EH (cell line): ENCODE measurements at regions not wholly inside any gene's neighbourhood (a gene's known extent, or its start where the extent isn't known, plus 50 kb on each side); places are given as distances from the start of the nearest gene placed in this dataset.
"Not testable (repeated sequence)": the region's sequence is repeated elsewhere in the genome, so short reads cannot be mapped to it uniquely, and the experiment has no call there.

ENCODE experiments used
- DNase-seq: peaks from one replicate; pipeline ENCODE4 v3.0.0-alpha.2; 2015; ENCODE audit warnings: low read depth

DNA sequence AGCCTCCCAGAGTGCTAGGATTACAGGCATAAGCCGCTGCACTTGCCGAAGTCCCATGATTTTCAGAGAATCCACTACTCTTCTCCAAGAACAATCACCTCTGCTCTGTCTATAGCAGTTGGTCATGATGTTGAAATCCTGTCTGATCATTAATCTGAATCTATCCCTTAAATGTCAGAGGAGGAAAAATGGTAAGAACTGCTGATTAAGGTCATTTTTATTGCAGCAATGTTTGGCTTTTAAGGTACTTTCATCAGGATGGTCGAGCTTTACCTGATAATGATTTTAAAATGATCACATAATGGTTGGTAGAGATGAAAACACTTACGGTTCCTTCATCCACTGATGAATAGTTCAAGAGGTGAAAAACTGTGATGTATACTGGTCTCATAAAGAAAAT is 968.6 kb downstream of the TLE4 start:
- no peak for DNase-seq

DNA sequence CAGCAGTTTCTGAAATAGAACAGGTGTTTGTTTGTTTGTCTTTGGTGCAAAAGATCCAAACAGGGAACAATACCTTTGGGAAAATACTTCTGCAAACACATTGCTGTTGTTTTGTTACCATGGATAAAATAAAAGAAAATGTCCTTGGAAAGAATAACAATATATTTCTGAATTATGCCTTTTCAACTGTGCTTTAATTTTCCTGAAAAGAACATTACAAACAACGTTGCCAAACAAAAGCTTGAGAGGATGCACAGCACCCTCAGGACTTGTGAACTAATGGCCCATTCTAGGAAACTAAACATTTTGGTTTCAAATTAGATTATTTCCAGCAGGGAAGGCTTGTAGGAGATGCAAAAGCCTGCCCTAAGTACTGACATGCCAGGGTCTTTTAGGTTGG is 967.2 kb downstream of the TLE4 start:
- no peak for DNase-seq

DNA sequence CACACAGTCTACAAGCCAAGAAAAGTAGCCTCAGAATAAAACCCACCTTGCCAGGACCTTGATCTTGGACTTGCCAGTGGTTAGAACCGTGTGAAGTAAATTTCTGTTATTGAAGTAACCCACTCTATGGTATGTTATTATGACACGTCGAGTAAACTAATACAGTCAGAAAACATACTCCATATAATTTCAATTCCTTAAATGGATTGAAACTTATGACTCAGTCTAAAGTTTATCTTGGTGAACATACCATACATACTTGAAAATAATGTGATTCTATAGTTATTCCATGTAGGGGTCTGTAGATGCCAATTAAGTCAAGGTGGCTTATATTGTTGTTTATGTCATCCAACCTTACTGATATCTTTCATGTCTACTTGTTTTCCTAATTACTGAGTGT is 950.7 kb downstream of the TLE4 start:
- DNase-seq, result no peak

- DNase-seq, result no peak
These were observed 949.4 kb downstream of the TLE4 start for GRCh38 chr9:80521151-80521550.

- no peak for DNase-seq
These were observed 948.5 kb downstream of the TLE4 start for GRCh38 chr9:80520231-80520630.

DNA sequence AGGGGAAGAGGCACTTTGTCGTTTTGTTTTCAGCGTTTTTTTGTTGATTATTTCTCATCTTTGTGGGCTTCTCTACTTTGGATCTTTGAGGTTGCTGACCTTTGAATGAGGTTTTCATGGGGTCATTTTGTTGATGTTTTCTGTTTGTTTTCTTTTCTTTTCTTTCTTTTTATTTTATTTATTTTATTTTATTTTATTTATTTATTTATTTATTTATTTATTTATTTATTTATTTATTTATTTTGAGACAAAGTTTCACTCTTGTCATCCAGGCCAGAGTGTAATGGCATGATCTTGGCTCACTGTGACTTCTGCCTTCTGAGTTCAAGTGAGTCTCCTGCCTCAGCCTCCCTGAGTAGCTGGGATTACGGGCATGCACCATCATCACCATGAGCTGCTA is 946.7 kb downstream of the TLE4 start:
- no peak for DNase-seq

DNA sequence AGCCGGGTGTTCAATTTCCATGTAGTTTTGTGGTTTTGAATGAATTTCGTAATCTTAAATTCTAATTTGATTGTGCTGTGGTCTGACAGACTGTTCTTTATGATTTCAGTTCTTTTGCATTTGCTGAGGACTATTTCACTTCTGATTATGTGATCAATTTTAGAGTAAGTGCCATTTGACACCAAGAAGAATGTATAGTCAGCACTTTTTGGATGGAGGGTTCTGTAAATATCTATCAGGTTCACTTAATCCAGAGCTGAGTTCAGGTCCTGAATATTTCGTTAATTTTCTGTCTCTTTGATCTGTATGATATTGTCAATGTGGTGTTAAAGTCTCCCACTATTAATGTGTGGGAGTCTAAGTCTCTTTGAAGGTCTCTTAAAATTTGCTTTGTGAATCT is 944.9 kb downstream of the TLE4 start:
- no peak for DNase-seq

DNA sequence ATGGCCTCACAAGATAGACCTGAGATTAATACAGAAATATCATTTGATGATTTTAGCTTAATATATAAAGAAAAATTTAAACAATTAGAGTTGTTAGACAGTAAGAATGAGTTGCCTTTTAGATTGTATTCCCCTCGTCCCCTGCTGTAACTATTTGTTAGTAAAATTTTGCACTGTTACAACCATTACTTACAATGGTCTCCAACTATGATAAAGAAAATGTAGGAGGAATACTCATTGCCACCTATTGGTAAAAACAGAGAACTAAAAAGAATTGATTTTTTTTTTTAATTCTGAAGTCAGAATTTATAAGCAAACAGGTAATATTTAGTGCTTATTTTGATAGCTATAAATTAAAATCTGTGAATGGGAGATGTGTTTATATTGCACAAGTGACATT is 937.6 kb downstream of the TLE4 start:
- DNase-seq, result no peak

DNA sequence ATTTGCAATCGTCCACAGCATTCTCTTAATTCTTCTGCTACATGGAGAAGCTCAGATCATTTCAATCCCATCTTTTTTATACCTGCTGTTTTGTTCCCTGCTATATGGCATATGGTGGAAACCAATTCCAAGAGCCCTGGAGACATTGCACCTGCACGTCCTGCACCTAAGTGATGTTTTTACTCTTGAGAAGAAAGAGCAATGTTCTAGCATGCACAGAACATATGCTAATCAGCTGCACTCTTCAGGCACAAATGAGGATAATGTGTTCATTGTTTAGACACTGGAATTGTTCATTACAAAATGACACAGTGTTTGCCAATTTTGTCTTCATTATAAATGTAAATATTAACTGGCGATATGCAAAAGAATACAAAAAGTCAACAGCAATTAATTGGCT is 935.8 kb downstream of the TLE4 start:
- DNase-seq, result no peak

- no peak for DNase-seq
These were observed 933.0 kb downstream of the TLE4 start for GRCh38 chr9:80504601-80505230.

DNA sequence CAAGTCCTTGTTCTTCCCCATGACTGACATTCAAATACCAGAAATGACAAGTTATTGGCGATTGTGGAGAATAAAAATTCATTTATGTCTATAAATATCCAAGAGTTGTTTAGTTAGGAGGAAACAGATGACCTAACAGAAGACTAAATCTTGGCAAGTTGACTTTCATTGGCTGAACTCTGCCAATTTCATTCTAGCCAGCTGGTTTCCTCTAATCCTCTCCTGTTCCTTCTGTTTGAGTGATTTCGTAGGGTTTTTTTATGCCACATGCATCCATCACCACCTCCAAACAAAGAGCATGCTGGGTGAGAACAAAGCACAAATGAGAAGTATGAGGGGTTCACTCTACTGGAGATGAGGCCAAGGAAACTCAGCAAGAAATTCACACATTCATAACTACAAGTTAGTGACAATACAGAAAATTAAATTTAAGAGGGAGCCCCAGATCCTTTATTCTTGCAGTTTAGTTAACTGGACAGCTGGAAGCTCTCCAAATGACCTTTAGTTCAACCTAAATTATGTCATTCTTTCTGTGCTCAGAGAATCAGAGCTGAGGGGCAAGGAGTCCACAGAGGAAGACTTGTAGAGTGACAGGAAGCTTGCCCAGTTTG is 932.0 kb downstream of the TLE4 start:
- DNase-seq, result no peak

- DNase-seq, result no peak
These were observed 930.5 kb downstream of the TLE4 start for GRCh38 chr9:80502306-80502705.

DNA sequence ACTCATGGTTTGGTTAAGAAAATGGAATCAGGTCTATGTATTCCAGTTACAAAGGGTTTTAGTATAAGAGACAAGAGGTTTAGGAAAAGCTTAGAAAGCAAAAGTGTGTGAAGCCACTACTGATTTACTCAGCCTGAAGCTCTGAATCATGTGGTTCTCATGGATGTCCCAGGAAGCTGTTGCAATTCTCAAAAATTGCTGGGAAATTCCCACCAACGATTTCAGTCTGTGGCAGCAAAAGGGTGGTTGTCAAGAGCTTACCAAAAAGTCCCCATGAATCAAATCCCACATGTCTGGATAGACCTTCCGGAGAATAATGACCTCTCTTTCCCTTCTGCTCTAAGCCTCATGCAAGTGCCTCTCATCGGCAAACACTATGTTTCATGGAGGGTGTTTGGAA is 929.9 kb downstream of the TLE4 start:
- no peak for DNase-seq

DNA sequence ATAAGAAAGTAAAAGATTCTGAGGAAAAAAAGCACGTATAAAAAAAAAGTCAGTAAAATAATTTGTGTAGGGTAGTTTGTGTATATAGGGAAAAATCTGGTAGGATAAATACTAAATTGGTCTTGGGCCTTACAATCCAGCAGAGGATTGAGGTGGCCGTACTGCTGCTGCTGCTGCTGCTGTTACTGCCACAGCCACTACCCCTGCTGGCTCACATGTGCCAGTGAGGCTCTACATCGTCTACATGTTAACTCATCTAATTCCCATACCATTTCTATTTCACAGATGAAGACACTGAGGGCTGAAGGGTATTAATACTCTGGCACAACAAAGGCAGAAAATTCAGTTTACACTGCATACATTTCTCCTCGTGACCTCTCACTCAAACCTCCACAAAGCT is 928.5 kb downstream of the TLE4 start:
- no peak for DNase-seq

DNA sequence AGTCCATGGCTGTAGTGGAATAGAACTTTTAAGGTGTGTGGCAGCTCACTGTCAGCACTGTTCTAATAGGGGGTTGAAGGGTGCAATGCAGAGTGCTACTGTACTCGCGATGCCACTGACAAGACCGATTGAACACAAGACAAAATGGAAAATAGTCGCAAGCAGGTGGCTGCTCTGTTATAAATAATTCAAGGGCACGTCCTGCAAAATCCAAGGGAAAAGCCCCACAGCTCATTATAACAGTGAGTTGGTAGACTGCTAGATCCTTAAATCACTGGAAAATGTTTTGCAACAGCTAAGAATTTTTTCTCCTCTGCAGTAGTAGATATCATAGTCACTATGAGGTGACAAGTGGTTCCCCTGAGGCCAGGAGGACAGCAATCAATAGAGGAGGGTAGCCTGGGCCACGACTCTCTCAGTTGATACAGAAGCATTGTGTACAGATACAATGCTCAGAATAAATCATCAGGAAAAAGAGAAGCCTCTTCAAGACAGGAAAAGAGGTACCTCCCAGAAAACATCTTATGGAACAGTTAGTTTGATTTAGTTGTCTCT is 926.3 kb downstream of the TLE4 start:
- no peak for DNase-seq

- DNase-seq, result no peak
These were observed 925.3 kb downstream of the TLE4 start for GRCh38 chr9:80496901-80497556.

DNA sequence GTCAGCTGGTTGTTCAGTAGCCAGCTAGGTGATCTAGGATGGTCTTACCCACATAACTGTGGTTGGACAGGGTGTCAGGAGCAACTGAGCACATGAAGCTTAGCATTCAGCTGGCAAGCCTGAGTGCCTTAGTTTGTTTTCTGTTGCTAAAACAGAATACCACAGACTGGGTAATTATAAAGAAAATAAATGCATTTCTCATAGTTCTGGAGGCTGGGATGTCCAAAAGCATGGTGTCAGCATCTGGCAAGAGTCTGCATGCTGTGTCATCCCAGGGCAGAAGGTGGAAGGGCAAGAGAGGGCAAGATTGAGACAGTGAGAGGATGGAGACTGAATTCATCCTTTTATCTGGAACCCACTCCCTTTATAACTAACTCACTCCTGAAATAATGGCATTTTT is 921.5 kb downstream of the TLE4 start:
- DNase-seq, result no peak

DNA sequence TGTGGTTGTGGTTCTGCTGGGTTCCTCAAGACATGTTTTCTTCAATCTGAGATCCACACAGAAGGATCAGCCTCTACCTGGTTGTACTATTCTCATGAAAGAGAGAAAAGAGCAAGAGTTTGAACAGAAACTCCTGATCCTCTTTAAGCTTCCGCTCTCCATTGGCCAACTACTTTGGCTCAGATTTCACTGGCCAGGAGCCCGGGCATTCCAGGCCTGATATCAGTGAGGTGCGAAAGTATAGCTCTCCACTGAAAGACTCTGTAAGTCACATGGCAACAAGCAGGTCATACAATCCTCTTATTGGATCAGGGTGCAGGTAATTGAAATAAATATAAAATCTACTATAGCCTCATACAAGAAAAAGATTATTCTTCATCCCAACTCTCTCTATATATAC is 920.5 kb downstream of the TLE4 start:
- DNase-seq, result no peak

- no peak for DNase-seq
These were observed 919.4 kb downstream of the TLE4 start for GRCh38 chr9:80491086-80491696.

GRCh38 chr9:80489329-80489728 is 917.6 kb downstream of the TLE4 start:
- DNase-seq, result no peak

DNA sequence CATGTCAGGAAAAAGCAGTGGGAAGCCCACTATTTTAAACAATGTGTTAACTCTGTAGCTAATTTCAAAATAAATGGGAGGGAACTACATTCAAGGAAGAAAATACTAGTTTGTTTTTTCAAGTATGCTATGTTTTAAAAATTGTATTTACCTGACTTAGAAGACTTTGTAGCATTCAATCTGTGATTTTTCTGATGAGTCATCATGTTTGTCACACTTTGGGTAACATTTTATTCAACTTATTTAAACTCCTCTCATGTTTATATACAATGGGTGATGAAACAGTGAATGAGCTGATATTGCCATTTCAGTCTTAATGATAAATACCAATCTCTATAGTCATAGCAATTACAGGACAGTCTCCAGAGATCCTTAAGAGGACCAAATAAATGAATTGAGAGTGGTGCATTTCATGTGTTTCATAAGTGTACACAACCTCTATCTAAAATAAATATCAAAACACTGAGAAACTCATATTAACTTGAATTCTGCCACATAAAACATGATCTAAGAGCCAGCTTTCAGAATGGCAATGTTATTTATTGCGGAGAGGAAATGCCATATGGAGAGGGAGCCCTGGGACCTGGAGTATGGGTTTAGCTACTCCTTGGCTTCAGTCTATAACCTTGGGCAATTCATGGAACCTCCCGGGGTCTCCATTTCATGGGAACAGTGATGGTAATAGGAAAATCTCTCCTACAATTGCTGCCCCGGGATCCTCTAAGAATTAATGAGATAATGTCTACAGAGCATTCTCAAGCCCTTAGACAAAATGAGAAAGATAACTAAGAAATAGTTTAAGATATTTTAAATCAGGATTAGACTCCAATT is 913.9 kb downstream of the TLE4 start:
- DNase-seq, result no peak

DNA sequence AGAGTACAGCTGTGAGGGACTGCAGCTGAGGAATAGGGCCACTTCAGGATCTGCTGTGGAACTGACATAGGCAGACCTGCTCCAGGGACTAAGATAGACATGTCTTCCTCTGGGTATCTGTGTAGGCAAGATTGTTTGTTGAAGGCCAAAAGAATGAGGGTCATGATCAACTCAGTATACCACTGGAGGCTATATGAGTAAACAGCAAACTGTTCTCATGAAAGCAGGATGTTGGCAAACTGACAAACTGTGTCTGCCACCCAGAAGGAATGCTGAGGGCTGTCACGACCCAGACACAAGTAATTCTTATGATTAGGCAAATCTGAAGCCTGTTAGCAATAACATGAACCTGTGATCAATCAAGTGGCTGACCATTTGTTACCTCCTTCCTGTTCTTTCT is 910.5 kb downstream of the TLE4 start:
- not testable (repeated sequence) for DNase-seq
